Endothelial cell of umbilical vein (primary cell): ENCODE measurements at regions not wholly inside any gene's neighbourhood (a gene's known extent, or its start where the extent isn't known, plus 50 kb on each side); places are given as distances from the start of the nearest gene placed in this dataset.

Source experiments
- BruUV-seq: library from RNA; stranded (reverse); fragments of 400-500 nt; replicated peaks from 2 replicates; lab custom pipeline; 2021; lab: Mats Ljungman, UMichigan
- CTCF ChIA-PET: fragments of 300-600, 350-600 bp; sonication (Branson Sonifier 250); formaldehyde crosslinking; loops from one replicate; lab custom pipeline; 2021; ENCODE audit warnings: antibody characterized with exemption, inconsistent platforms; lab: Charles Lee
- POLR2A ChIA-PET: fragments of 300-600, 350-600 bp; sonication (Branson Sonifier 250); formaldehyde crosslinking; loops from one replicate; lab custom pipeline; 2021; ENCODE audit warnings: antibody characterized with exemption, inconsistent platforms; lab: Charles Lee
- DNase-seq: peaks from one replicate; pipeline ENCODE4 v3.0.0-alpha.2; 2011; ENCODE audit warnings: low read depth, low spot score
- FAIRE-seq: peaks from 2 replicates; lab custom pipeline; 2011; peaks lifted over from hg19 to GRCh38; lab: Jason Lieb, UNC
- H2AFZ ChIP-seq: 2 replicates; pipeline ENCODE4 v1.6.0; 2012; ENCODE audit warnings: low read depth, low read length, control low read depth, inconsistent platforms
- H3K27ac ChIP-seq: 2 replicates; pipeline ENCODE4 v1.5.1; 2011; ENCODE audit warnings: low read depth, mild to moderate bottlenecking, control low read depth, low read length, moderate library complexity; ENCODE audit not compliant: insufficient read depth
- H3K27me3 ChIP-seq, 2 experiments: 2 replicates each; pipeline versions ENCODE4 v1.6.0 to v1.6.1; 2011; ENCODE audit warnings: low read length in 2 of 2, mixed read lengths in 1 of 2; ENCODE audit not compliant: control insufficient read depth in 2 of 2, insufficient read depth in 2 of 2
- H3K36me3 ChIP-seq, 2 experiments: 2 replicates in 1 of 2; 3 replicates in 1 of 2; pipeline ENCODE4 v1.5.1; 2011; ENCODE audit warnings: low read length in 2 of 2, mild to moderate bottlenecking in 1 of 2, moderate library complexity in 1 of 2; ENCODE audit not compliant: control insufficient read depth in 2 of 2, insufficient read depth in 2 of 2; ENCODE audit errors: extremely low read depth in 1 of 2
- H3K4me1 ChIP-seq: 3 replicates; pipeline ENCODE4 v1.5.1; 2011; ENCODE audit warnings: mild to moderate bottlenecking, low read length; ENCODE audit not compliant: control insufficient read depth, insufficient read depth; ENCODE audit errors: extremely low read depth
- H3K4me2 ChIP-seq: 2 replicates; pipeline ENCODE4 v1.6.1; 2011; ENCODE audit warnings: low read length, control low read depth, mixed read lengths; ENCODE audit not compliant: insufficient read depth
- H3K4me3 ChIP-seq, 3 experiments: fragments of 200-600 bp in 1 of 3; sonication (generic), shearing (Covaris generic) in 1 of 3; replicated peaks in 1 of 3; 2 replicates each; pipeline ENCODE4 v1.5.1; 2011 to 2016; ENCODE audit warnings: control low read depth in 3 of 3, low read length in 3 of 3, mild to moderate bottlenecking in 2 of 3, inconsistent platforms in 1 of 3, low read depth in 1 of 3, moderate library complexity in 1 of 3; ENCODE audit not compliant: insufficient read depth in 1 of 3
- H3K79me2 ChIP-seq: 2 replicates; pipeline ENCODE4 v1.6.0; 2012; ENCODE audit warnings: low read length, inconsistent platforms; ENCODE audit not compliant: control insufficient read depth, insufficient read depth
- H3K9ac ChIP-seq: replicated peaks from 2 replicates; pipeline ENCODE3; 2011; ENCODE audit warnings: low read length, control low read depth; ENCODE audit not compliant: insufficient read depth; ENCODE audit errors: extremely low read depth
- H3K9me1 ChIP-seq: replicated peaks from 3 replicates; pipeline ENCODE4 v1.6.0; 2011; ENCODE audit warnings: mild to moderate bottlenecking, low read length; ENCODE audit not compliant: control insufficient read depth, insufficient read depth; ENCODE audit errors: extremely low read depth
- H3K9me3 ChIP-seq: replicated peaks from 2 replicates; pipeline ENCODE4 v1.5.1; 2012; ENCODE audit warnings: low read length, inconsistent platforms; ENCODE audit not compliant: control insufficient read depth, insufficient read depth
- H4K20me1 ChIP-seq: replicated peaks from 2 replicates; pipeline ENCODE3; 2011; ENCODE audit warnings: mild to moderate bottlenecking, low read length; ENCODE audit not compliant: control insufficient read depth, insufficient read depth; ENCODE audit errors: extremely low read depth
- EZH2 ChIP-seq: IDR thresholded peaks from 2 replicates; pipeline ENCODE4 v1.6.1; 2012; ENCODE audit warnings: borderline replicate concordance, low read depth, mild to moderate bottlenecking, moderate library complexity, low read length, inconsistent platforms; ENCODE audit not compliant: severe bottlenecking
- FOS ChIP-seq: IDR thresholded peaks from 2 replicates; pipeline ENCODE4 v1.6.1; 2011; ENCODE audit warnings: mild to moderate bottlenecking, low read length, moderate library complexity, borderline replicate concordance; ENCODE audit not compliant: insufficient read depth
- GATA2 ChIP-seq: IDR thresholded peaks from 2 replicates; pipeline ENCODE4 v1.7.0; 2011; ENCODE audit warnings: low read depth, mild to moderate bottlenecking, moderate library complexity, mixed read lengths, low read length; ENCODE audit not compliant: insufficient read length, insufficient read depth
- JUN ChIP-seq: IDR thresholded peaks from 2 replicates; pipeline ENCODE4 v1.6.1; 2011; ENCODE audit warnings: borderline replicate concordance, low read depth; ENCODE audit not compliant: insufficient read length, insufficient read depth
- MYC ChIP-seq: IDR thresholded peaks from one replicate; pipeline ENCODE4 v1.6.1; 2011; ENCODE audit warnings: mild to moderate bottlenecking, low read depth, low read length
- POLR2A ChIP-seq: IDR thresholded peaks from 2 replicates; pipeline ENCODE4 v1.6.1; 2012; ENCODE audit warnings: low read depth, mild to moderate bottlenecking, control low read depth, low read length
- POLR2AphosphoS5 ChIP-seq: IDR thresholded peaks from 2 replicates; pipeline ENCODE4 v1.6.1; 2012; ENCODE audit warnings: low read depth, mild to moderate bottlenecking, control low read depth, low read length, moderate library complexity; ENCODE audit not compliant: insufficient read depth
- dilution Hi-C: fragments of 300-500 bp; cut with MboI; formaldehyde crosslinking; loops from one replicate; pipeline ENCODE4 v1.15.0; 2019; ENCODE audit warnings: low sequenced_read_pairs; ENCODE audit not compliant: extremely low pct_ligation_motif_present
- intact Hi-C: fragments of 100-400 bp; cut with micrococcal nuclease; formaldehyde crosslinking; loops from one replicate; pipeline ENCODE4 v1.10.0; 2022
- TF ChIP-seq, protein P1 (sequence below), 2 donors: IDR thresholded peaks; 1 replicate in 1 of 2; 2 replicates in 1 of 2; pipeline ENCODE4 v1.5.1; 2011; ENCODE audit warnings: low read length in 2 of 2, mild to moderate bottlenecking in 2 of 2, moderate library complexity in 2 of 2, control low read depth in 1 of 2, inconsistent platforms in 1 of 2, low read depth in 1 of 2; ENCODE audit not compliant: insufficient read depth in 1 of 2; ENCODE audit errors: extremely low read depth in 1 of 2
- TF ChIP-seq, protein P2 (sequence below): IDR thresholded peaks from 2 replicates; pipeline ENCODE4 v1.6.1; 2011; ENCODE audit not compliant: insufficient read depth, insufficient read length

GRCh38 chr1:213927846-213928245 is 59.9 kb upstream of the PROX1 start:
- Histone ChIP-seq H3K27ac (no peak overlapping the region), H3K4me3 (no peak overlapping the region), H3K79me2 (no peaks in the 10 kb centered on the region), H2AFZ (no peak overlapping the region), H3K9ac (no peak overlapping the region), H3K4me2 (no peak overlapping the region), H3K9me3 (no peaks in the 10 kb centered on the region), H3K9me1 (no peaks in the 10 kb centered on the region), H3K36me3 (no peaks in the 10 kb centered on the region), H3K27me3 (peaks cover 2% of the 10 kb centered on the region in 2 experiments), H3K4me1 (no peaks in the 10 kb centered on the region), H4K20me1 (no peaks in the 10 kb centered on the region)
- DNase-seq (no peak), FAIRE-seq (no peak)
- CTCF ChIA-PET = no interaction called here
- POLR2A ChIA-PET = interaction anchor here (0.7 kb wide), 1 partner anchor 145 kb away, joined by 4 read pairs; no protein-coding TSS in a partner anchor
- intact Hi-C loops (no loop called here), dilution Hi-C loops (no loop called here)
- BruUV-seq = no TSS peak
- TF ChIP-seq FOS = no peak
- no peak for TF ChIP-seq JUN
- no peak for TF ChIP-seq GATA2
- TF ChIP-seq POLR2AphosphoS5 = no peak
- no peak for TF ChIP-seq EZH2
- TF ChIP-seq MYC = no peak
- TF ChIP-seq, protein P1, sequence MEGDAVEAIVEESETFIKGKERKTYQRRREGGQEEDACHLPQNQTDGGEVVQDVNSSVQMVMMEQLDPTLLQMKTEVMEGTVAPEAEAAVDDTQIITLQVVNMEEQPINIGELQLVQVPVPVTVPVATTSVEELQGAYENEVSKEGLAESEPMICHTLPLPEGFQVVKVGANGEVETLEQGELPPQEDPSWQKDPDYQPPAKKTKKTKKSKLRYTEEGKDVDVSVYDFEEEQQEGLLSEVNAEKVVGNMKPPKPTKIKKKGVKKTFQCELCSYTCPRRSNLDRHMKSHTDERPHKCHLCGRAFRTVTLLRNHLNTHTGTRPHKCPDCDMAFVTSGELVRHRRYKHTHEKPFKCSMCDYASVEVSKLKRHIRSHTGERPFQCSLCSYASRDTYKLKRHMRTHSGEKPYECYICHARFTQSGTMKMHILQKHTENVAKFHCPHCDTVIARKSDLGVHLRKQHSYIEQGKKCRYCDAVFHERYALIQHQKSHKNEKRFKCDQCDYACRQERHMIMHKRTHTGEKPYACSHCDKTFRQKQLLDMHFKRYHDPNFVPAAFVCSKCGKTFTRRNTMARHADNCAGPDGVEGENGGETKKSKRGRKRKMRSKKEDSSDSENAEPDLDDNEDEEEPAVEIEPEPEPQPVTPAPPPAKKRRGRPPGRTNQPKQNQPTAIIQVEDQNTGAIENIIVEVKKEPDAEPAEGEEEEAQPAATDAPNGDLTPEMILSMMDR (IDR thresholded peaks at IDR 0.05; ENCODE audit: extremely low read depth in 1 of 2, insufficient read depth in 1 of 2, low read depth in 1 of 2, low read length in 2 of 2) = no peak
- TF ChIP-seq, protein P2, sequence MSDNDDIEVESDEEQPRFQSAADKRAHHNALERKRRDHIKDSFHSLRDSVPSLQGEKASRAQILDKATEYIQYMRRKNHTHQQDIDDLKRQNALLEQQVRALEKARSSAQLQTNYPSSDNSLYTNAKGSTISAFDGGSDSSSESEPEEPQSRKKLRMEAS = no peak
- no peak for TF ChIP-seq POLR2A
